ENCODE measurements at regions not wholly inside any gene's neighbourhood (a gene's known extent, or its start where the extent isn't known, plus 50 kb on each side); places are given as distances from the start of the nearest gene placed in this dataset.

GRCh38 chr10:78464118-78464855 is 430.6 kb downstream of the RPS24 start:
- TF ChIP-seq SUZ12 (IDR thresholded peaks at IDR 0.05) (no peak), LEF1 (IDR thresholded peaks at IDR 0.05; ENCODE audit: borderline replicate concordance) (no peak), FOXK2 (IDR thresholded peaks at IDR 0.05) (no peak), SP1 (IDR thresholded peaks at IDR 0.05) (no peak), ARNT (IDR thresholded peaks at IDR 0.05) (no peak), PKNOX1 (IDR thresholded peaks at IDR 0.05) (no peak)

All from HEK293T (cell line).